GM23248 (cell line): ENCODE measurements at regions not wholly inside any gene's neighbourhood (a gene's known extent, or its start where the extent isn't known, plus 50 kb on each side); places are given as distances from the start of the nearest gene placed in this dataset.
A peak's percentile ranks its signal among the peaks of the same experiment; 100 is the strongest.

Experiments
- DNase-seq: peaks from one replicate; pipeline ENCODE4 v3.0.0-alpha.2; 2015
- H2AFZ ChIP-seq: fragments of 200-600 bp; sonication (generic); 2 replicates; pipeline ENCODE4 v1.6.1; 2016; ENCODE audit warnings: antibody characterized with exemption
- H3F3A ChIP-seq: fragments of 200-600 bp; sonication (generic); 2 replicates; pipeline ENCODE4 v1.6.1; 2016; ENCODE audit warnings: mild to moderate bottlenecking, antibody characterized with exemption, mixed run types; ENCODE audit not compliant: insufficient read depth
- H3K27ac ChIP-seq: fragments of 200-600 bp; sonication (generic); 2 replicates; pipeline ENCODE4 v1.5.1; 2016; ENCODE audit warnings: mild to moderate bottlenecking
- H3K27me3 ChIP-seq: fragments of 200-600 bp; sonication (generic); replicated peaks from 2 replicates; pipeline ENCODE4 v1.6.1; 2016; ENCODE audit warnings: mild to moderate bottlenecking; ENCODE audit not compliant: insufficient read depth
- H3K36me3 ChIP-seq: fragments of 200-600 bp; sonication (generic); 2 replicates; pipeline ENCODE4 v1.6.1; 2016; ENCODE audit warnings: low read depth, mild to moderate bottlenecking
- H3K4me1 ChIP-seq: fragments of 200-600 bp; sonication (generic); 2 replicates; pipeline ENCODE4 v1.6.1; 2016; ENCODE audit warnings: mild to moderate bottlenecking; ENCODE audit not compliant: insufficient read depth
- H3K4me2 ChIP-seq: fragments of 200-600 bp; sonication (generic); one replicate; pipeline ENCODE4 v1.6.1; 2016; ENCODE audit warnings: mild to moderate bottlenecking; ENCODE audit not compliant: unreplicated experiment
- H3K4me3 ChIP-seq: fragments of 200-600 bp; sonication (generic); 2 replicates; pipeline ENCODE4 v1.5.1; 2016; ENCODE audit warnings: mild to moderate bottlenecking
- H3K79me2 ChIP-seq: fragments of 200-600 bp; sonication (generic); 2 replicates; pipeline ENCODE4 v1.6.1; 2016; ENCODE audit warnings: mild to moderate bottlenecking; ENCODE audit not compliant: insufficient read depth
- H3K9ac ChIP-seq: fragments of 200-600 bp; sonication (generic); 2 replicates; pipeline ENCODE4 v1.6.1; 2016; ENCODE audit warnings: mild to moderate bottlenecking
- H3K9me2 ChIP-seq: fragments of 200-600 bp; sonication (generic); 2 replicates; pipeline ENCODE4 v1.6.1; 2016; ENCODE audit warnings: mixed run types, mild to moderate bottlenecking, moderate library complexity; ENCODE audit not compliant: insufficient read depth
- H3K9me3 ChIP-seq: fragments of 200-600 bp; sonication (generic); one replicate; pipeline ENCODE4 v1.6.1; 2017; ENCODE audit warnings: low read depth
- H4K20me1 ChIP-seq: fragments of 200-600 bp; sonication (generic); 2 replicates; pipeline ENCODE4 v1.6.0; 2016; ENCODE audit not compliant: insufficient read depth
- EZH2 ChIP-seq: fragments of 200-600 bp; sonication (generic); IDR thresholded peaks from 2 replicates; pipeline ENCODE4 v1.6.1; 2018; ENCODE audit warnings: antibody characterized with exemption, mild to moderate bottlenecking; ENCODE audit not compliant: insufficient read depth, poor library complexity, severe bottlenecking
- EZH2phosphoT487 ChIP-seq: fragments of 200-600 bp; sonication (generic); IDR thresholded peaks from 2 replicates; pipeline ENCODE4 v1.6.1; 2018; ENCODE audit warnings: antibody characterized with exemption, moderate library complexity, mild to moderate bottlenecking, low read depth; ENCODE audit not compliant: insufficient read depth
- WGBS, 2 experiments: methylation state at CpG; one replicate each; pipeline ENCODE4 v1.1.6; 2015 to 2017; ENCODE audit warnings: low lambda C conversion rate in 2 of 2, low coverage in 1 of 2; ENCODE audit errors: missing lambda C conversion rate in 2 of 2; 5-methylcytosine and 5-hydroxymethylcytosine counted together
- in situ Hi-C: fragments of 300-500 bp; cut with MboI; formaldehyde crosslinking; loops from 2 replicates; pipeline ENCODE4 v1.15.0; 2020

GRCh38 chr7:34296663-34297062, 361.4 kb upstream of the NPSR1 start:
- Histone ChIP-seq H3K4me1 (peaks cover 14% of the 10 kb centered on the region), H3K9ac (no peak overlapping the region), H3K4me3 (no peak overlapping the region), H3K27me3 (no peaks in the 10 kb centered on the region), H3K9me3 (no peaks in the 10 kb centered on the region), H3K36me3 (no peaks in the 10 kb centered on the region), H3K4me2 (no peak overlapping the region), H3K9me2 (no peaks in the 10 kb centered on the region), H3F3A (0 out of 2 replicates have a peak, but pooled peaks cover 13% of the 10 kb centered on the region), H2AFZ (peak overlapping the region; percentile 33), H3K27ac (peak overlapping the region; percentile 54), H4K20me1 (no peaks in the 10 kb centered on the region), H3K79me2 (no peaks in the 10 kb centered on the region)
- DNase-seq, result peak; percentile 81
- TF ChIP-seq EZH2, result no peak
- no peak for TF ChIP-seq EZH2phosphoT487
- WGBS, 2 experiments, result 37 to 48% methylated on average over 1 of the region's 1 CpG
- in situ Hi-C loops, result no loop called here

- H3K4me3 ChIP-seq, result no peak overlapping the region
- WGBS, 2 experiments, result 67 to 73% methylated on average over 4 of the region's 4 CpGs
- H4K20me1 ChIP-seq, result no peaks in the 10 kb centered on the region
- H3K27me3 ChIP-seq, result no peaks in the 10 kb centered on the region
- in situ Hi-C loops, result no loop called here
- no peaks in the 10 kb centered on the region for H3K9me3 ChIP-seq
- no peak for DNase-seq
- H3K4me1 ChIP-seq, result peaks cover 14% of the 10 kb centered on the region
- H3K9me2 ChIP-seq, result no peaks in the 10 kb centered on the region
- H3K9ac ChIP-seq, result no peak overlapping the region
- no peaks in the 10 kb centered on the region for H3K36me3 ChIP-seq
- H3F3A ChIP-seq, result 0 out of 2 replicates have a peak, but pooled peaks cover 13% of the 10 kb centered on the region
- H3K79me2 ChIP-seq, result no peaks in the 10 kb centered on the region
- no peak overlapping the region for H3K27ac ChIP-seq
- TF ChIP-seq EZH2phosphoT487, result no peak
- no peak for TF ChIP-seq EZH2
- no peak overlapping the region for H2AFZ ChIP-seq
- no peak overlapping the region for H3K4me2 ChIP-seq
These were observed 359.5 kb upstream of the NPSR1 start for GRCh38 chr7:34298492-34299013.

- TF ChIP-seq EZH2phosphoT487 (no peak), EZH2 (no peak)
- no peaks in the 10 kb centered on the region for H4K20me1 ChIP-seq
- no peaks in the 10 kb centered on the region for H3K27me3 ChIP-seq
- in situ Hi-C loops, result no loop called here
- no peak for DNase-seq
- no peaks in the 10 kb centered on the region for H3K79me2 ChIP-seq
- no peaks in the 10 kb centered on the region for H3K36me3 ChIP-seq
- no peak overlapping the region for H3K4me3 ChIP-seq
- H3K27ac ChIP-seq, result no peak overlapping the region
- H3K4me2 ChIP-seq, result no peak overlapping the region
- H3F3A ChIP-seq, result 0 out of 2 replicates have a peak, but pooled peaks cover 13% of the 10 kb centered on the region
- H3K9me2 ChIP-seq, result no peaks in the 10 kb centered on the region
- no peaks in the 10 kb centered on the region for H3K9me3 ChIP-seq
- peaks cover 14% of the 10 kb centered on the region for H3K4me1 ChIP-seq
- H3K9ac ChIP-seq, result no peak overlapping the region
- 82 to 84% methylated on average over 4 of the region's 4 CpGs for WGBS, 2 experiments
- no peak overlapping the region for H2AFZ ChIP-seq
These were observed 359.0 kb upstream of the NPSR1 start for GRCh38 chr7:34299066-34299465.

GRCh38 chr7:34307540-34307939, 350.5 kb upstream of the NPSR1 start:
- H3K36me3 ChIP-seq, result no peaks in the 10 kb centered on the region
- H3K9me2 ChIP-seq, result no peaks in the 10 kb centered on the region
- H3K27ac ChIP-seq, result no peak overlapping the region
- H3F3A ChIP-seq, result no peaks in the 10 kb centered on the region
- in situ Hi-C loops, result no loop called here
- H4K20me1 ChIP-seq, result no peaks in the 10 kb centered on the region
- H3K4me3 ChIP-seq, result no peak overlapping the region
- H3K4me1 ChIP-seq, result no peaks in the 10 kb centered on the region
- DNase-seq, result no peak
- H3K4me2 ChIP-seq, result no peak overlapping the region
- H3K9me3 ChIP-seq, result no peaks in the 10 kb centered on the region
- H2AFZ ChIP-seq, result no peak overlapping the region
- TF ChIP-seq EZH2, result no peak
- no peak for TF ChIP-seq EZH2phosphoT487
- WGBS, 2 experiments, result 46 to 48% methylated on average over 1 of the region's 1 CpG
- no peaks in the 10 kb centered on the region for H3K27me3 ChIP-seq
- no peaks in the 10 kb centered on the region for H3K79me2 ChIP-seq
- no peak overlapping the region for H3K9ac ChIP-seq

GRCh38 chr7:34308595-34308994, 349.4 kb upstream of the NPSR1 start:
- H3K79me2 ChIP-seq, result no peaks in the 10 kb centered on the region
- no peak for TF ChIP-seq EZH2
- no peak for TF ChIP-seq EZH2phosphoT487
- H3K27ac ChIP-seq, result no peak overlapping the region
- WGBS, 2 experiments, result 95 to 96% methylated on average over 8 of the region's 8 CpGs
- H3K27me3 ChIP-seq, result no peaks in the 10 kb centered on the region
- H3K9me2 ChIP-seq, result no peaks in the 10 kb centered on the region
- H2AFZ ChIP-seq, result no peak overlapping the region
- no peaks in the 10 kb centered on the region for H3K9me3 ChIP-seq
- H3K4me3 ChIP-seq, result no peak overlapping the region
- peaks cover 6% of the 10 kb centered on the region for H3K4me1 ChIP-seq
- H3K4me2 ChIP-seq, result no peak overlapping the region
- H3K36me3 ChIP-seq, result no peaks in the 10 kb centered on the region
- peaks cover 5% of the 10 kb centered on the region for H3F3A ChIP-seq
- no peaks in the 10 kb centered on the region for H4K20me1 ChIP-seq
- DNase-seq, result no peak
- H3K9ac ChIP-seq, result no peak overlapping the region
- in situ Hi-C loops, result no loop called here
